Hepatocyte (in vitro differentiated cells): ENCODE measurements at regions not wholly inside any gene's neighbourhood (a gene's known extent, or its start where the extent isn't known, plus 50 kb on each side); places are given as distances from the start of the nearest gene placed in this dataset.

ENCODE experiments used
- DNase-seq: peaks from one replicate; pipeline ENCODE4 v3.0.0-alpha.2; 2016; ENCODE audit warnings: low spot score
- H2AFZ ChIP-seq: fragments of 200-600 bp; sonication (generic); 2 replicates; pipeline ENCODE4 v1.6.0; 2016; ENCODE audit warnings: antibody characterized with exemption, mild to moderate bottlenecking
- H3K27ac ChIP-seq: fragments of 200-600 bp; sonication (generic); 2 replicates; pipeline ENCODE4 v1.5.1; 2016; ENCODE audit warnings: mild to moderate bottlenecking
- H3K27me3 ChIP-seq: fragments of 200-600 bp; sonication (generic); 2 replicates; pipeline ENCODE4 v1.6.1; 2016
- H3K36me3 ChIP-seq: fragments of 200-600 bp; sonication (generic); replicated peaks from 2 replicates; pipeline ENCODE4 v1.5.1; 2016; ENCODE audit warnings: low read depth; ENCODE audit not compliant: insufficient read depth
- H3K4me1 ChIP-seq: fragments of 200-600 bp; sonication (generic); 2 replicates; pipeline ENCODE4 v1.5.1; 2016; ENCODE audit warnings: mild to moderate bottlenecking, moderate library complexity; ENCODE audit not compliant: insufficient read depth
- H3K4me2 ChIP-seq: fragments of 200-600 bp; sonication (generic); 2 replicates; pipeline ENCODE4 v1.6.0; 2016
- H3K4me3 ChIP-seq: fragments of 200-600 bp; sonication (generic); 2 replicates; pipeline ENCODE4 v1.5.1; 2016; ENCODE audit warnings: mild to moderate bottlenecking
- H3K79me2 ChIP-seq: fragments of 200-600 bp; sonication (generic); 2 replicates; pipeline ENCODE4 v1.6.0; 2017; ENCODE audit warnings: mild to moderate bottlenecking
- H3K9me2 ChIP-seq: fragments of 200-600 bp; sonication (generic); replicated peaks from 2 replicates; pipeline ENCODE4 v1.6.0; 2017; ENCODE audit warnings: mild to moderate bottlenecking; ENCODE audit not compliant: insufficient read depth
- H3K9me3 ChIP-seq: fragments of 200-600 bp; sonication (generic); 2 replicates; pipeline ENCODE4 v1.5.1; 2016; ENCODE audit warnings: low read depth, mild to moderate bottlenecking
- H4K20me1 ChIP-seq: fragments of 200-600 bp; sonication (generic); 2 replicates; pipeline ENCODE4 v1.6.0; 2016; ENCODE audit warnings: mild to moderate bottlenecking; ENCODE audit not compliant: insufficient read depth, poor library complexity, severe bottlenecking
- CTCF ChIP-seq: fragments of 200-600 bp; sonication (generic); IDR thresholded peaks from 2 replicates; pipeline ENCODE4 v1.5.1; 2016; ENCODE audit warnings: antibody characterized with exemption, mild to moderate bottlenecking; ENCODE audit not compliant: poor library complexity
- EZH2 ChIP-seq: fragments of 200-600 bp; sonication (generic); IDR thresholded peaks from 2 replicates; pipeline ENCODE4 v1.6.1; 2016; ENCODE audit warnings: antibody characterized with exemption, mild to moderate bottlenecking, borderline replicate concordance
- EZH2phosphoT487 ChIP-seq: fragments of 200-600 bp; sonication (generic); IDR thresholded peaks from one replicate; pipeline ENCODE4 v1.6.1; 2018; ENCODE audit warnings: antibody characterized with exemption, mild to moderate bottlenecking, low read depth, moderate library complexity; ENCODE audit not compliant: unreplicated experiment, severe bottlenecking
- WGBS: methylation state at CpG from one replicate; pipeline ENCODE4 v1.1.6; 2016; ENCODE audit warnings: low lambda C conversion rate; ENCODE audit errors: missing lambda C conversion rate; 5-methylcytosine and 5-hydroxymethylcytosine counted together

DNA sequence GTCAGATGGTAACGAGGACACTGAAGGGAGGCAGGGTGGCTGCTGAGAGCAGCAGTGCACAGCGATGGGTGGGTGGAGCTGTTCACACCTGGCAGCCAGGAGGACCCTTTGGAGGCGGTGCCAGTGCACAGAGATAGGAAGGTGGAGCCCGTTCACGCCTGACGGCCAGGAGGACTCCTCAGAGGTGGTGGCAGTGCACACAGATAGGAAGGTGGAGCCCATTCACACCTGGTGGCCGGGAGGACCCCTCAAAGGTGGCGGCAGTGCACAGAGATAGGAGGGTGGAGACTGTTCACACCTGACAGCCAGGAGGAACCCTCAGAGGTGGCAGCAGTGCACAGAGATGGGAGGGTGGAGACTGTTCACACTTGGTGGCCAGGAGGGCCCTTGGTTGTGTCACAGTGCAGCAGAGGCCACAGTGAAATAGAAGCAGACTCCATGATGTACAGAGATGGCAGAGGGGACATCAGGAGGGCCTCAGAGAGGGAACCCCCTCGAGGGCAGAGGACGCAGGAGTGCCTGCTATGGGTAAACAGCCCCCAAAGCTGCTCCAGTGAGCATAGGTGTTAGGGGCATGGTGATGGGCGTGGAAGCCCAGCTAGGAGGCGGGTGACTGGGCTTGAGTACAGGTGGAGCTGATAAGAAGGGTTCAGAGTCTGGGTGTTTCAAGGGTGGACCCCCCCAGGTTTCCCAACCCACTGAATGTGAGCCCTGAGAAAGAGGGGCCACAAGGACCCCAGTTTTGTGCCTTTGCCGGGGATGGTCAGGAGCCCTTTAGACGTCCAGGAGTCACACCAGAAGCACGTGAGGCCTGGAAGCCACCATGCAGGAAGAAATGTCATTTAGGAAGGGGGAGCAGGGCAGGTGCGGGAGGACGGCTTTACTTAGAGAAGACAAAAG lies 566.7 kb downstream of the BRD1 start:
- Histone ChIP-seq H3K36me3 (no peaks in the 10 kb centered on the region), H3K9me3 (no peaks in the 10 kb centered on the region), H3K9me2 (no peaks in the 10 kb centered on the region), H3K79me2 (no peaks in the 10 kb centered on the region), H2AFZ (no peak overlapping the region), H3K27ac (no peak overlapping the region), H3K4me1 (no peaks in the 10 kb centered on the region), H3K4me2 (no peak overlapping the region), H3K27me3 (no peaks in the 10 kb centered on the region), H3K4me3 (no peak overlapping the region), H4K20me1 (no peaks in the 10 kb centered on the region)
- DNase-seq: no peak
- TF ChIP-seq EZH2 (no peak), EZH2phosphoT487 (no peak), CTCF (no peak)
- WGBS: 91% methylated on average over 17 of the region's 17 CpGs

GRCh38 chr22:49259839-49260615 lies 567.6 kb downstream of the BRD1 start:
- H3K4me2 ChIP-seq: no peak overlapping the region
- no peak overlapping the region for H3K27ac ChIP-seq
- 76% methylated on average over 8 of the region's 8 CpGs for WGBS
- H3K4me3 ChIP-seq: no peak overlapping the region
- H3K4me1 ChIP-seq: no peaks in the 10 kb centered on the region
- H2AFZ ChIP-seq: no peak overlapping the region
- no peaks in the 10 kb centered on the region for H3K9me2 ChIP-seq
- TF ChIP-seq EZH2: no peak
- TF ChIP-seq CTCF: no peak
- TF ChIP-seq EZH2phosphoT487: no peak
- no peaks in the 10 kb centered on the region for H3K9me3 ChIP-seq
- H3K79me2 ChIP-seq: no peaks in the 10 kb centered on the region
- H3K36me3 ChIP-seq: no peaks in the 10 kb centered on the region
- no peak for DNase-seq
- no peaks in the 10 kb centered on the region for H4K20me1 ChIP-seq
- no peaks in the 10 kb centered on the region for H3K27me3 ChIP-seq

DNA sequence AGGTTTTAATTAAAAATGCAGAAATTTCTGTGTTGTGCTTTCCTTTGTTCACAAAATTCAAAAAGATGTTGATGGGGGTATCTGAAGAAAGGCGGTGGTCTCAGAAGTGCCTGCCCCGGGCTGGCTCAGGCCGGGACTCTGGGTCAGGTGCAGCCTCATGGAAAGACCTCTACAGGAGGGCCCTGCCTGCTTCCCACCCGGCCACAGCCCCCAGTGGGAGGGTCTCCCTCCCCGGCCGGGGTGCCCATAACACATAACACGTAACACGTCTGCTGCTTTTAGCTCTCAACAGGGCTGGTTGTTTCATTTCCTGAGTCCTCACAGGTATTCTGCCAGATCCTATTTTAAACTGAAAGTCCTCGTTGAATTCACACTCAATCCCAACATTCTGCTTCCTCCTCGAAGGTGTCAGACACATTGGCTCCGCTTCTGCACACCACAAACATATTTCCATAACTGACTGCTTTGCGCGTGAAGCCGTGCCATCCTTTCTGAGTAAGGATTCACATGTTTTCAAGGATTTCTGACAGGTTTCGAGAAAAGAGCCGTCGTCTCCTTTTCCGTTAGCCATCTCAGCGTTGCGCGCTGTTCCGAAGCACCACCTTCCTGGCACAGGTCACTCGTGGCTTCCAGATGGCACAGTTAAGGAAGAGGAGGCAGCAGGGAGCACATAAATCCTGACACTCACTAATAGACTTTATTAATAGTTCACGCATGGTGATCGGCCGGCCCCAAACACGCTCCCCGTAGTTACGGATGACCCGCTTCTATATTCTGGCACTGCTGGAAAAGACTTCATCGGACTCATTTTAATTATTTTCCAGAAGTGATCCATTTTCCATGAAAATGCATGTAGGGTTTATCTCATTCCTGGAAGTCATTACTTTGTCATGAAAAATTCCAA lies 569.3 kb downstream of the BRD1 start:
- no peak for DNase-seq
- H3K27ac ChIP-seq: no peak overlapping the region
- 90% methylated on average over 31 of the region's 31 CpGs for WGBS

More for the DNA sequence above, 569.3 kb downstream of the BRD1 start:
- no peaks in the 10 kb centered on the region for H3K79me2 ChIP-seq
- H3K9me2 ChIP-seq: no peaks in the 10 kb centered on the region
- H2AFZ ChIP-seq: no peak overlapping the region
- no peaks in the 10 kb centered on the region for H3K36me3 ChIP-seq
- H3K27me3 ChIP-seq: no peaks in the 10 kb centered on the region
- H4K20me1 ChIP-seq: no peaks in the 10 kb centered on the region
- no peaks in the 10 kb centered on the region for H3K9me3 ChIP-seq
- TF ChIP-seq CTCF (no peak), EZH2phosphoT487 (no peak)
- H3K4me1 ChIP-seq: no peaks in the 10 kb centered on the region
- H3K4me2 ChIP-seq: no peak overlapping the region
- H3K4me3 ChIP-seq: no peak overlapping the region
